ENCODE measurements at regions not wholly inside any gene's neighbourhood (a gene's known extent, or its start where the extent isn't known, plus 50 kb on each side); places are given as distances from the start of the nearest gene placed in this dataset.

GRCh38 chr5:2451100-2451499 is 300.4 kb downstream of the IRX2 start (continued):
- no peak for TF ChIP-seq CHD7 (IDR thresholded peaks at IDR 0.05; ENCODE audit: insufficient replicate concordance, low read length)
- TF ChIP-seq RAD21 (IDR thresholded peaks at IDR 0.05 in 1 of 2, conservative IDR thresholded peaks at IDR 0.05 in 1 of 2; ENCODE audit: low read depth in 2 of 2, low read length in 2 of 2), result no peak
- TF ChIP-seq RFX5 (IDR thresholded peaks at IDR 0.05; ENCODE audit: borderline replicate concordance, low read depth, low read length), result no peak
- no peak for TF ChIP-seq FOSL1 (IDR thresholded peaks at IDR 0.05; ENCODE audit: insufficient read depth, low read depth, low read length)
- no peak for TF ChIP-seq BACH1 (IDR thresholded peaks at IDR 0.05; ENCODE audit: low read length)
- no peak for TF ChIP-seq CHD1 (IDR thresholded peaks at IDR 0.05; ENCODE audit: low read depth, low read length)
- no peak for TF ChIP-seq ASH2L (IDR thresholded peaks at IDR 0.05; ENCODE audit: low read length)
- no peak for TF ChIP-seq CTCF (IDR thresholded peaks at IDR 0.05; ENCODE audit: control extremely low read depth in 1 of 3, insufficient read depth in 1 of 3, low read depth in 1 of 3, low read length in 3 of 3)
- TF ChIP-seq SP1 (IDR thresholded peaks at IDR 0.05; ENCODE audit: low read depth, low read length), result no peak
- no peak for TF ChIP-seq CHD2 (IDR thresholded peaks at IDR 0.05; ENCODE audit: low read length)

Measured in H1 (cell line).